ENCODE measurements at regions not wholly inside any gene's neighbourhood (a gene's known extent, or its start where the extent isn't known, plus 50 kb on each side); places are given as distances from the start of the nearest gene placed in this dataset.
A peak's percentile ranks its signal among the peaks of the same experiment; 100 is the strongest.
"Not testable (repeated sequence)": the region's sequence is repeated elsewhere in the genome, so short reads cannot be mapped to it uniquely, and the experiment has no call there.

DNA sequence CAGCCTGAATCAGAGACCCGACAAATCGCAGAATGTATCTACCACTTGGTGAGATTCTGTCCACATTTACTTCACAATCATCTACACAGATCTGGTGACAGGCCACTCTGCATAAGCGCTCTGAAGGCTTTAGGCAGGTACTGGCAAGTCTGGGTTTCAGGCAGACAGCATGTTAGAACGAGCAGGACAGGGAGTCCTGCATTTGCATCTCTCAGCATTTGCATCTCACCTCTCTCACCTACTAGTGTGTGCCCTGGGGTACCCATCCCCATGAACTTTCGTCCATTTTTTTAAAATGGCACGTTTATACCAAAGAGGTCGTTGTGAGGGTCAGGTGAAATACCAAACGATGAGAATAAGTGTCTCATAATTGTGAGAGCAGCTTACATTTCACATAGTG, 108.2 kb downstream of the SPATA31A1 start:
- in situ Hi-C loops (cut with HindIII; ENCODE audit: low pct_unique_long_range_greater_than_20kb, low sequenced_read_pairs); POLR2A ChIA-PET; DNase-seq (ENCODE audit: low read depth, low spot score); H3K36me3 ChIP-seq (ENCODE audit: control insufficient read depth, insufficient read depth, low read length); ATAC-seq; BruUV-seq (replicated peaks); H3K27ac ChIP-seq (ENCODE audit: low read length); intact Hi-C loops (cut with micrococcal nuclease; ENCODE audit: unreplicated experiment); H3K9me3 ChIP-seq (ENCODE audit: control insufficient read depth, insufficient read depth, low read depth, low read length); CTCF ChIA-PET; H3K27me3 ChIP-seq (ENCODE audit: control insufficient read depth, insufficient read depth, low read length); H3K4me1 ChIP-seq (ENCODE audit: control insufficient read depth, insufficient read depth, low read length): not testable (repeated sequence)
- peak overlapping the region; percentile 38 to 44 for H3K4me3 ChIP-seq (ENCODE audit: low read depth in 2 of 2, low read length in 2 of 2)

DNA sequence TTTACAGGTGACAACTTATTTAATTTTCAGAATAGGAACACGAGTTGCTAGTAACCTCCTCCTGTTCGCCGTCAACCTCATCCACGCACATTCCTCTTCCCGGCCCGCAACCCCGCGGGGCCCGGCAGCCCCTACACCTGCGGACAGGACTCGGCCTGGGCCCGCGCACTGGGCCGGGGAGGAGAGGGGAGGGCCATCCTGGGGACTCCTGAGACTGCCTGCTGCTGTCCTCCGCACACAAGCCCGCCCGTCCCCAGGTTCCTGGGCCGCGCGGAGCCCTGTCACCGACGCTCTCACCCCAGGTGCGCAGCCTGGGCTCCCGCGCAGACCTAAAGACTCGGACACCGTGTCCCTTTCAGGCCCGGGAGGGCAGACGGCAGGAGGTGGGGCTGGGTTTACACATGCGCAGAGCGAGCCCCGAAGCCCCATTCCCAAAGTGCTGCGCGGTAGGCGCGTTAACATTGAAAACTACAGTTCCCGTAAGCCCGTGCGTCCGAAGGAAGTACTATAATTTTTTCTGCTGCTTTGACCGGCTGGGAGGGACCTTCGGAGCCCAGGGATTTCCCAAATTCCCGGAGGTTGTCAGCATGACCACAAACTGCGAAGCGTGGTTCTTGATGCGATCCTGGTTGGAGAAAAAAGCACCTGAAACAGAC, 108.8 kb downstream of the SPATA31A1 start:
- in situ Hi-C loops (cut with HindIII; ENCODE audit: low pct_unique_long_range_greater_than_20kb, low sequenced_read_pairs); H3K4me1 ChIP-seq (ENCODE audit: control insufficient read depth, insufficient read depth, low read length); POLR2A ChIA-PET; DNase-seq (ENCODE audit: low read depth, low spot score); CTCF ChIA-PET; H3K9me3 ChIP-seq (ENCODE audit: control insufficient read depth, insufficient read depth, low read depth, low read length); intact Hi-C loops (cut with micrococcal nuclease; ENCODE audit: unreplicated experiment); H3K36me3 ChIP-seq (ENCODE audit: control insufficient read depth, insufficient read depth, low read length); BruUV-seq (replicated peaks); H3K27me3 ChIP-seq (ENCODE audit: control insufficient read depth, insufficient read depth, low read length); H3K27ac ChIP-seq (ENCODE audit: low read length): not testable (repeated sequence)
- peak overlapping the region; percentile 38 to 44 for H3K4me3 ChIP-seq (ENCODE audit: low read depth in 2 of 2, low read length in 2 of 2)
- ATAC-seq = peak; percentile 98

DNA sequence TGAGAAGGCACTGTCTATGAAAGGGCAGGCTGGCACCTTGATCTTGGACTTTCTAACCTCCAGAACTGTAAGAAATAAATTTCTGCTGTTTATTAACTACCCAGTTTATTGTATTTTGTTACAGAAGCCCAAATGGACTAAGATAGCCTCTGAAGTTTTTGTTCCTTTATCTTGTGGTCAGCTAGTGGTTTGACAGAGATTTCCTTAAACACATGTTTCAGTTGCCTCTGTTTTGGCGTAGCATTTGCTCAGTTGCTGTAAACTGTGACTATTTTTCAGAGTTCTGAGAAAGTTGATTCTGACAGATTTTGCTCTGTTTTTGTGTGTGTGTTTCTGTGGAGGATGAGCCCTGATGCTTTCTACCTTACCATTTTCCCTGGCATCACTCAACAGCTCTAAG, 119.0 kb downstream of the SPATA31A1 start:
- H3K27me3 ChIP-seq (ENCODE audit: control insufficient read depth, insufficient read depth, low read length); H3K4me3 ChIP-seq (ENCODE audit: low read depth in 2 of 2, low read length in 2 of 2); H3K36me3 ChIP-seq (ENCODE audit: control insufficient read depth, insufficient read depth, low read length); DNase-seq (ENCODE audit: low read depth, low spot score); H3K27ac ChIP-seq (ENCODE audit: low read length); POLR2A ChIA-PET; ATAC-seq; intact Hi-C loops (cut with micrococcal nuclease; ENCODE audit: unreplicated experiment); H3K4me1 ChIP-seq (ENCODE audit: control insufficient read depth, insufficient read depth, low read length); in situ Hi-C loops (cut with HindIII; ENCODE audit: low pct_unique_long_range_greater_than_20kb, low sequenced_read_pairs); CTCF ChIA-PET; H3K9me3 ChIP-seq (ENCODE audit: control insufficient read depth, insufficient read depth, low read depth, low read length); BruUV-seq (replicated peaks): not testable (repeated sequence)

DNA sequence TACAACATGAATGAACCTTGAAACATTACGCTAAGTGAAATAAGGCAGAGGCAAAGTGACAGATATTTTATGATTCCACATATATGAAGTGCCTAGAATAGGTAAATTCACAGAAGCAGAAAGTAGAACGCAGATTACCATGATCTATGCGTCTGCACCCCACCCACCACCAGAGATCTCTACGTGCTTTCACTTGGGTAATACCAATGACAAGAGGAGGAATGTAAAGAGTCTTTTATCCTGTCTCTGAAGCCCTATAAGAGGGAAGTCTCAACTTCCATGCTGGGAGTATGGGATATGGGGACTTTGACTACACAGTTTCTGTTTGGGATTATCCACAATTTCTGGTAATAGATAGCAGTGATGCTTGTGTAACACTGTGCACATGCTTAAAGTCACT, 127.6 kb downstream of the SPATA31A1 start:
- POLR2A ChIA-PET; intact Hi-C loops (cut with micrococcal nuclease; ENCODE audit: unreplicated experiment); ATAC-seq; H3K27ac ChIP-seq (ENCODE audit: low read length); CTCF ChIA-PET; H3K4me1 ChIP-seq (ENCODE audit: control insufficient read depth, insufficient read depth, low read length); BruUV-seq (replicated peaks); H3K27me3 ChIP-seq (ENCODE audit: control insufficient read depth, insufficient read depth, low read length); H3K36me3 ChIP-seq (ENCODE audit: control insufficient read depth, insufficient read depth, low read length); DNase-seq (ENCODE audit: low read depth, low spot score); H3K4me3 ChIP-seq (ENCODE audit: low read depth in 2 of 2, low read length in 2 of 2); in situ Hi-C loops (cut with HindIII; ENCODE audit: low pct_unique_long_range_greater_than_20kb, low sequenced_read_pairs); H3K9me3 ChIP-seq (ENCODE audit: control insufficient read depth, insufficient read depth, low read depth, low read length): not testable (repeated sequence)

DNA sequence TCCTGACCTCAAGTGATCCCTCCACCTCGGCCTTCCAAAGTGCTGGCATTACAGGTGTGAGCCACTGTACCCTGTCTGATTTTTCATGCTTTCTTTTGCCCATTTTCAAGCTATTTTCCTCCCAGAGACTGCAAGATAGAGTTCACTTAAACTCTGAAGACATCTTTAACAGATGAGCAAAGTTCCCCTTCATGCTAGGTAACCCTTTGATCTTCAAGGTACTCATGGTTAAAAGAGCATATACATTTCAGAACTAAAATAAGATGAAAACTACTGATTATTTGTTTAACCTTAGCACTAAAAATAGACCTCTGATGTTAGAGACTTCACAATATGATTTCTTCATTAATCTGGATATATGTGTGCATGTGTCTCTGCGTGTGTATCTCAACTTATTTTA, 128.4 kb downstream of the SPATA31A1 start:
- POLR2A ChIA-PET; CTCF ChIA-PET; H3K27ac ChIP-seq (ENCODE audit: low read length); intact Hi-C loops (cut with micrococcal nuclease; ENCODE audit: unreplicated experiment); H3K27me3 ChIP-seq (ENCODE audit: control insufficient read depth, insufficient read depth, low read length); H3K4me1 ChIP-seq (ENCODE audit: control insufficient read depth, insufficient read depth, low read length); H3K9me3 ChIP-seq (ENCODE audit: control insufficient read depth, insufficient read depth, low read depth, low read length); ATAC-seq; H3K36me3 ChIP-seq (ENCODE audit: control insufficient read depth, insufficient read depth, low read length); BruUV-seq (replicated peaks); in situ Hi-C loops (cut with HindIII; ENCODE audit: low pct_unique_long_range_greater_than_20kb, low sequenced_read_pairs); DNase-seq (ENCODE audit: low read depth, low spot score); H3K4me3 ChIP-seq (ENCODE audit: low read depth in 2 of 2, low read length in 2 of 2): not testable (repeated sequence)

DNA sequence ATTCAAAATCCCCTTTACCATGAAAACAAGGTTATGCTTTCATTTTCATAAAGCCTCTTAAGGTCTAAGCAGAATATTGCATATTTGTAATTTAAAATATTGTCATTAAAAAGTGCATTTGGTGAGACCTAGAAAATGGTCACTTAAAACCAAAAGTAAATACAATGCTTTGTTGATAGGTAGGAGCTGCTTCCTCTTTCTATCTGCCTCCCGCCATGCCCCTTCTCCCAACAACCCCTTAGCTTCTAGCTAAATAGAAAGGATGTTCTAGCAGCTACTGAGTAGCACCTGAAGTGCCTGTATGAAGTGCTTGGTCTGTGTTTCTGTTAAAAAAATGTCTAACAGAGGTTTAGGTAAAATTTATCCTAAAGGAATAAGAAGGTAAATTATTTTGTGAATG, 128.8 kb downstream of the SPATA31A1 start:
- POLR2A ChIA-PET; DNase-seq (ENCODE audit: low read depth, low spot score); H3K9me3 ChIP-seq (ENCODE audit: control insufficient read depth, insufficient read depth, low read depth, low read length); CTCF ChIA-PET; H3K27ac ChIP-seq (ENCODE audit: low read length); BruUV-seq (replicated peaks); H3K36me3 ChIP-seq (ENCODE audit: control insufficient read depth, insufficient read depth, low read length); intact Hi-C loops (cut with micrococcal nuclease; ENCODE audit: unreplicated experiment); H3K4me3 ChIP-seq (ENCODE audit: low read depth in 2 of 2, low read length in 2 of 2); H3K4me1 ChIP-seq (ENCODE audit: control insufficient read depth, insufficient read depth, low read length); ATAC-seq; H3K27me3 ChIP-seq (ENCODE audit: control insufficient read depth, insufficient read depth, low read length); in situ Hi-C loops (cut with HindIII; ENCODE audit: low pct_unique_long_range_greater_than_20kb, low sequenced_read_pairs): not testable (repeated sequence)

DNA sequence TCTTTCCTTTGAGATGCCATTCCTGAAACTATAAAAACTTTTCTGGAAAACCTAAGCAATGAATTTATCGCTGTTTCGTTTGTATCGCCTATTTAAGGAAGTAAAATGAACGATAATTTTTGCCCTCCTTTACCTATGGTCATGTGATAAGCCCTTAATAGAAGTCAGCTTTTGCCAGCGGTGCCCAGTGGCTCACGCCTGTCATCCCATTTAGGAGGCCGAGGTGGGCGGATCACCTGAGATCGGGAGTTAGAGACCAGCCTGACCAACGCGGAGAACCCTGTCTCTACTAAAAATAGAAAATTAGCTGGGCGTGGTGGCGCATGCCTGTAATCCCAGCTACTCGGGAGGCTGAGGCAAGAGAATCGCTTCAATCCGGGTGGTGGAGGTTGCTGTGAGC, 132.0 kb downstream of the SPATA31A1 start:
- in situ Hi-C loops (cut with HindIII; ENCODE audit: low pct_unique_long_range_greater_than_20kb, low sequenced_read_pairs); H3K4me1 ChIP-seq (ENCODE audit: control insufficient read depth, insufficient read depth, low read length); H3K36me3 ChIP-seq (ENCODE audit: control insufficient read depth, insufficient read depth, low read length); intact Hi-C loops (cut with micrococcal nuclease; ENCODE audit: unreplicated experiment); ATAC-seq; BruUV-seq (replicated peaks); H3K4me3 ChIP-seq (ENCODE audit: low read depth in 2 of 2, low read length in 2 of 2); H3K27me3 ChIP-seq (ENCODE audit: control insufficient read depth, insufficient read depth, low read length); CTCF ChIA-PET; H3K9me3 ChIP-seq (ENCODE audit: control insufficient read depth, insufficient read depth, low read depth, low read length); POLR2A ChIA-PET; DNase-seq (ENCODE audit: low read depth, low spot score); H3K27ac ChIP-seq (ENCODE audit: low read length): not testable (repeated sequence)

DNA sequence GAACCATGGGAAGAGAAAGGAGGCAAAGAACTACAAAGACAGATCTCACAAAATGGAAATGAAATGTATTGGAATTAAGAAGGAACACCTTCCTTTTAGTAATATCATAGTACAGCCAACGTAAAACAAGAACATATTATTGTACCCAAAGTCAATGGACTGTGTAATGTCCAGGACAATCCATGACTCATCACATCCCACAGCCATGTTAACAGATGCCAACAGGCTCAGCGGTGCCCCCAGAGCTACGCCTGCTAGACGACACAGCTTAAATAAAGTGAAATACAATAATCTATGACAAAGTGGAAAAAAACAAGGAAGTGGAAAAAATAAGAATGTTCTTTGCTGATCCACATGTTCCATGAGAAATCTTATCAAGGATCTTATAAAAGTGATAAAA, 140.8 kb downstream of the SPATA31A1 start:
- BruUV-seq (replicated peaks); intact Hi-C loops (cut with micrococcal nuclease; ENCODE audit: unreplicated experiment); ATAC-seq; POLR2A ChIA-PET; H3K4me3 ChIP-seq (ENCODE audit: low read depth in 2 of 2, low read length in 2 of 2); in situ Hi-C loops (cut with HindIII; ENCODE audit: low pct_unique_long_range_greater_than_20kb, low sequenced_read_pairs); H3K27me3 ChIP-seq (ENCODE audit: control insufficient read depth, insufficient read depth, low read length); H3K36me3 ChIP-seq (ENCODE audit: control insufficient read depth, insufficient read depth, low read length); CTCF ChIA-PET; H3K27ac ChIP-seq (ENCODE audit: low read length); DNase-seq (ENCODE audit: low read depth, low spot score); H3K9me3 ChIP-seq (ENCODE audit: control insufficient read depth, insufficient read depth, low read depth, low read length); H3K4me1 ChIP-seq (ENCODE audit: control insufficient read depth, insufficient read depth, low read length): not testable (repeated sequence)
